Dermis blood vessel endothelial cell (primary cell): ENCODE measurements at regions not wholly inside any gene's neighbourhood (a gene's known extent, or its start where the extent isn't known, plus 50 kb on each side); places are given as distances from the start of the nearest gene placed in this dataset.
"Not testable (repeated sequence)": the region's sequence is repeated elsewhere in the genome, so short reads cannot be mapped to it uniquely, and the experiment has no call there.

Experiments used
- DNase-seq: peaks from one replicate; pipeline ENCODE4 v3.0.0; 2010

DNA sequence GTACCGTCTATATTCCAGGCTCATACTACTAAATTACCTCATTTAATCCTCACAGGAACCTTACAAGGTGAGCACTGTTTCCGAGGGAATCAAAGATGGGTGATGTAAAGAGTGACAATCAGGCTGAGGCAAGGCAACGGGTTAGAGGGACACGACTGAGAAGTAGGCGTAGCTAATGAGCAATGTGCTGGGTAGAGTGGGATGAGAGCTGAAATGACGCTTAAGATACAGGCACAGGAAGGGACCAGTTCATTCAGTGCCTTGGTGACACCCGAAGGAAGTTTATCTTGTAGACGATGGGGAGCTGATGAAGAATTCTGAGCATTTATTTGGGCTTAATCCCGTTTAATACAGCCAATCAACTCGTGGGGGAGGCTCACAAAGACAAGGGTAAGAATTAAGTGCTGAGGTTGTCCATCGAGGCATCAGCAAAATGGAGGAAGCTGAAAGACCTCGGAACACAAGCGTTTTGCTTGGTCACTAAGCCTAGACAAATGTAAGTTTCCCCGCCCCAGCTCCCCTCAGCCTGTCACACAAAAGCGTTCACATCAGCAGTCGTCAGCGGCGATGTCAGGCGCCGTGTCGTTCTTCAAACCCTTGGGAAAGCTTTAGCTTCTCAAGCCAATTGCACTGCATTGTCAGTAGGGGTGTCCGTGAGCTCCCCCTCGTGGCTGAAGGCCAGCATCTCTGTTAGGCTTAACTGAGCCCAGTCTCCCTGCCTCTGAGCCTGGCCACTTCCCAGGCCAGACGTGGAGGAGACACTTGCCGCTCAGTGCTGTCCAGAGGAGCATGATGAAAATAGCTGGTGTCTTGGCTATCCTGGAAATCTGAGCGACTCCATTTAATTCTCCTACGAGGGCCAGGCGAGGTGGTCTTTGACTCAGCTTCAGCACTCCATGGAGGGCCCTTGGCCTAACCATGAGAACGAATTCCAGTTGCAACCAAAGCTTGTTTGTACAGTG is 288.5 kb upstream of the G2E3 start:
- DNase-seq: peak; percentile 90

DNA sequence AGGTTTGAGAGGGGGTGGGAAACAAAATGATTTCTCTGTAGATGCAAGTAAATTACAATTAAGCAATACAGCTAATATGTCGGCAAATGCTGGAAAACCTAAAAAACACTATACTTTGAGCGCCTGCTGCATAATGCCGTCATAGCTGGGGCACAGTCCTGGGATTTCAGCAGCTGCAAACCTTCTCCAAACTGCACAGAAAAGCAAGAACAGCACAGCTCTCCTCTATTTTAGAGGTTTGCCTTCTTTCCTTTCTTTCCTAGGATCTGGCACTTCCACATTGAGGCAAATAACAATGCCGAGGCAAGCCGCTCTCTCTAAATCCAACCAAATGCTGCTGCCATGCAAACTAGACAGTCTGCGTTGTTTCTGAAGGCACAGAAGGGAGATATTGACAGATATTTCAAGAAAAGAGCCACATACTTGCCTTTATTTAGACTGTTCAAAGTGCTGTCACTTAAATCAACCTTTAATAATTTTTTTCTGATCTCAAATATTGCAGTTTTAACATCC is 287.1 kb upstream of the G2E3 start:
- no peak for DNase-seq

DNA sequence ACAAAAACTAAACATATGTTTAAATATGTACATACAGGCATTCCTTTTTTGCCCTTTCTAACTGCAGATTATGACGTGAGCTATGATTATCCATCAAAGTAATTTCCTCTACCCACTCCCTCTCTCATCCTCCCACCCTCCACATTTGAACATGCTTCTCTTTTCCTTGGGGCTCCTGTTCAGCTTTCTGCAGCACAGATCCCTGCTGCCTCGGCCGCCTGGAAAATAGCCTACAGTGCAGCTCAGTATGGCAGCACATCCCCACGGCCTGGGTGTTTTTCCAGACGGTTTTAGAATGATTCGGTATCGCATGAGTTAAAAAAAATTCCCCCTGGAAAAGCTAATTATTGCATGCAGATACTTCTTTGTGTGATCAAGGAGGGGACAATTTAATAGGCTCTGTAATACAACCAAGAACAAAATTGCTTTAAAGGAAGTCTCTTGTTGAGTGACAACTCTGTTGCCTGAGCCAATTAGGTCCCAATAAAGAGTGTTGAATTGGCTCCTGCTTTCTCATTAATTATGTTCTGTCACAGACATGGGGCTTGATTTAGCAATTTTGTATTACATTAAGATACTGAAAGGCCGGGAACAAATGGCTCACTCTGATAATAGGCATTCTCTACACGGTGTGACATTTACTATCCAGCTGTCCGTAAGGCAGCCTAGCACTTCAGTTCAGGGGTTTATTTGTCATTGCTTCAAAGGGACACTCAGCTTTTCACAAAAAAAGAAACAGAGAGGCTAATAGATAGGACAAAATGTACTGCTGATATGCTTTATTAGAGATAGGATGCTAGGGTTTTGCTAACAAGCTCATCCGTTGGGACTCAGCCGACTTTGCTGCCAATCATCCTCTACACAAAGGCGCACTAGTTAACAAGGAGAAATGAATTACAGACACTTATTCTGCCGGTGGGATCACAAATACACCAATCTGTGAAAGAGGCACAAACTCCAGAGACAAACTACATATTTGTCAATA is 285.8 kb upstream of the G2E3 start:
- no peak for DNase-seq

DNA sequence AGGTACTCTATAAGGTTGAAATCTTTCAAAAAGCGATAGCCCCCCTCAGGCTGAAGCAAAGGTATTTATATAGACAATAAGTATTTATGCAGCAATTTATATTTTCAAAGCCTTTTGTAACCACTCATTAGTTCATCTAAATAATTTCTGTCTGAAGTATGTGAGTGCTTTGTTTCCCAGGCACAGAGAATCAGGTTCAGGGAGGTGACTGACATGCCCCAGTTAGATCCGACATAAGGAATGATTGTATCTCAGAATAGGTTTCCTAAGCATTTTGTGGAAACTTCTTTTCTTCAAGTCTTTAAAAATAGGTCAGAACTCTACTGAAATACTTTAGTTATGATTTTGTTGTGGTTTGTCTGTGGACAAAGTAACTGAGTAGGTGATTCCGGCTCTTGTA is 283.4 kb upstream of the G2E3 start:
- DNase-seq: no peak

DNA sequence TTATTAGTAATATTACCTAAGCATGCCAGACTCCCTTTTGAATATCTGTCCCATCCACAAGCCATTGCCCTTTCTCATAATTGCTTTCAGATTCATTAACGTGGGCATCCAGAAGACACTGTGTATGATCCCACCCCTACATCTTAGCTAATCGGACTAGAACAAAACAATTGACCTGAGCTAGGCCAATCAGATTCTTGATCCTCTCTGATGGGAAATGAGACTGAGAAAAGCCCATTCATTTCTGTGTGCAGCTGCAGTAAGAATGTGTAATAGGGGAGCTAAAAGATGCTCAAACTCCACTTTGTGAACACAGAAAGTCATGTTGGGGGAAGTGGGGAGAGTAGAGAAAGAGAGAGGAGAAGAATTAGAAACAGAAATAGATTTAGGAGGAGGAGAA is 281.7 kb upstream of the G2E3 start:
- DNase-seq: no peak

DNA sequence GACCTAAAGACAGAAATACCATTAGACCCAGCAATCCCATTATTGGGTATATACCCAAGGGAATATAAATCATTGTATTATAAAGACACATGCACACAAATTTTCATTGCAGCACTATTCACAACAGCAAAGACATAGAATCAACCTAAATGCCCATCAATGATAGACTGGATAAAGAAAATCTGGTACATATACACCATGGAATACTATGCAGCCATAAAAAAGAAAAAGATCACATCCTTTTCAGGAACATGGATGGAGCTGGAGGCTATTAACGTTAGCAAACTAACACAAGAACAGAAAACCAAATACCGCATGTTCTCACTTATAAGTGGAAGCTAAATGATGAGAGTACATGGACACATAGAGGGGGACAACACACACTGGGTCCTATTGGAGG is 280.1 kb upstream of the G2E3 start:
- not testable (repeated sequence) for DNase-seq

DNA sequence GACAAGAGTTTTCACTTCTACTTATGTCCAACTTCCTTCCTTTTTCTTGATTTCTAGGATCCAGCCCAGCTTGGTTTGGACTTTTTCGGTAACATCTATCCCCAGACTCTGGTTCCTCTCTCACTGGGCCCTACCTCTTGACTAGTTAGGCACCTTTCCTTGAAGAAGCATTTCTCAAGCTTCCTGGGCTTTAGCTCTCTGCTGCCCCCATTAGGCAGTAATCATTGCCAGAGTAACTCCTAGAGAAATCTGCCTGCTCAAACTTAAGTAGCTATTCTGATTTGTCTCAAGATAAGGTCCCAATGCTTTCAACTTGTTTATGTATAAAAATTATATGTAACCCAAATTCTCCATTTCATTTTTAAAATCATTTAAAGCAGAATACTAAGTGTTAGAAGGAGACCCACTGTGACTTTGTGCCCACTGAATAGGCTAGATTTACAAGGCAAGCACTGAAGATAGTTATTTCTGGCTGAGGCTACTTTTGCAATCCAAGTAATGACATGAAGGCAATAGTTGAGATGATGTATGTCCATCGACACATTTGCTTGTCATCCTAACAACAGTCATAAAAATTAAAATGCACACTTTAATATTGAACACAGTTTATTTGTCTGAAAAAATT is 275.0 kb upstream of the G2E3 start:
- DNase-seq: peak; percentile 63

DNA sequence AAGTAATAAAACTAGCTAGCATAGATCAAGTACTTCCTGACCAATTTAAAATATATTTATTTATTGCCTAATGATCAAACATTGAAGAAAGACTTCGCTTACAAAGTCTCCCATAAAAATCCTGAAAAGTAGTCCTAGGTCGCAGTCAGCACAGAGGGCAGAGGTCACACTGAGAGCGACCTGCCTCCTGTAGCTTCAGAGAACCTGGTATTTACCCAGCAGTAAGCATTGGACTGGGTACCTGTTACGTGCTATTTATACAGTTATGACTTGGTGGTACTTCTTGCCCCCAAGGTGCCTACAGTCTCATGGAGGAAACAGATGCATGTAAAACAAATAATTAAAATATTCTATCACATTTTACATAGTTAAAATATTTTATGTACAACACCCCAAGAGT is 274.1 kb upstream of the G2E3 start:
- DNase-seq: no peak

DNA sequence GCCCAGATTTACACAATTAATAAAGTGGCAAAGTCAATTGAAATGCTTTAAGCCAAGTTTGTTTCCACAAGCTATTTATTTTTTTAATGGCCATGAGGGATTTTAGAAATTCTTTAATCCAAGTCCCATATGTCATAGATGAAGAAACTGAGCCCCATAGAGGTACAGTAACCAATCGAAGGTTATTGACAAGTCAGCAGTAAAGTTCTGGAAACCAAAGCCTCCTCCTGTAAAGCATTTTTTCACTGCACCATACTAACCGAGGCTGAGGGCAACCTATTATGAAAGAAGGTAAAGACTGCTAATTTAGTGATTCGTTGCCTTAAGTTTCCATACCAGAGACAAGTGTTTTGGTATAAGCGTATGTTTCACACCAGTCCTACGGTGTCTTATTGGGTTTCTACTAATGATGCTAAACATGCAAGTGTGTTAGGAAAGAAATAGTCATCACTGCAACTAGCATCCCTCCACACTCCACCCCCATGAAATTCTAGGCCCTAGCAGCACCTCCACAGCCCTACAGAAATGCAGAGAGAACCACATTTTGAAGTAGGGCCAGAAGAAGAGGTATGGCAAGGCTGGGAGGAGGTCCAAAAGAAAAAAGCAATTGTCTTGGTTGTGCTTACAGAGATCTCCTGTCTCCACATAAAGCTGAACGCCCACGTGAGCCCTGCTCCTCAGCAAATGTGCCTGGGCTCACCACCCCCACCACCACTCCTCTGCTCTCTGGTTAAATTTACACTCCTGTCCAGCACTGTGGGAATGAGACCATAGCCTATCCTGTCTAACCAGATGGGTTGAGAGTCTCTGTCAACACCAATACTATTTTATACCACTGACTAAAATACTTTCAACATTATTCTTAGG is 271.1 kb upstream of the G2E3 start:
- no peak for DNase-seq

DNA sequence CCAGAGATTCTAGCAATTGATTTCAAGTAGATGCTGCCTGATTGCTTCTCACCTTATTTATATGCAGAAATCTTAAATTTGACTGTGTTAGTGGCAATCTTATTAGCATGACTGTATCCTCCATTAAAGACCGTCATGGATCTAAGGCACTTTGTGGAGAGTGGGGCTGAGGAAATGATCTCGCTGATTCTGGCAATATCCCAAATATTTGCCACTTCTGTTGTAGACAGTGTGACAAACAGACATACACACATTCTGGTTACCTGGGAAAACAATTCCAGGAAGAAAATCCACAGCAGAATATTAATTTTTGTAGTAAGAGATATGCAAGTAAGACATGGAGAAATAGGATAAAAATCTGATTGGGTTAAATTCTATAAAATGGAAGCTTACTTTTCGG is 269.0 kb upstream of the G2E3 start:
- DNase-seq: peak; percentile 13

DNA sequence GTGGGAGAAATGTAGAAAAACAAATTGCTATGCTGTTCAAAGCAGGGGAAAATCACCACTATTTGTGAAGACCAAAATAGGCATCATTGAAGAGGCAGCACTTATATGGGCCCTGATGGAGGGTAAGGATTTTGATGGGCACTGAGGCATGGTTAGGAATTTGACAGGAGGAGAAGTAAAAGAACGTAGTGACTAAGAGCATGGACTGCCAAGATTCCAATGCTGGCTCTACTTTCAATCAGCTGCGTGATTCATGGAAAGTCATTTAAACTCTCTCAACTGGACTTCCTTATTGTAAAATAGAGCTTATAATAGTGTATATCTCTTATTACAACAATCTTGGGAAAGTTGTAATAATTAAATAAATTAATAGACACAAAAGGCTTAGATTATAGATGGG is 267.7 kb upstream of the G2E3 start:
- peak; percentile 10 for DNase-seq

DNA sequence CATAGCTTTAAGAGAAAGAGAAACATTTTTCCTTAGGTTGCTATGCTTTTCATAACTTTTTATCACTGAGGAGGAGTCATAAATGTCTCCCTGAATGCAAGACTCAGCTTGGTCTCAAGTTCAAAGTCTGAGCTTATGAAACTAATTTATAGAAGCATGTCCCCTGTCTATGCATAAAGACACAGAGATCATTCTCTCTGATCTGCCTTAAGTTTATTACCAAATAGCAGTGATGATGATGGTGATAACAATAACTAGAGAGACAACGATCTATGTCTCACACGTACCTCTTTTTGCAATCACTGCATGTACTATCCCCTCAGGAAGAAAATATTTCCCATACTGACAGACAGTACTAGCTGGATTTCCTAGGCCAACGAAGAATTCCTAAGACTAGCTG is 266.4 kb upstream of the G2E3 start:
- no peak for DNase-seq

DNA sequence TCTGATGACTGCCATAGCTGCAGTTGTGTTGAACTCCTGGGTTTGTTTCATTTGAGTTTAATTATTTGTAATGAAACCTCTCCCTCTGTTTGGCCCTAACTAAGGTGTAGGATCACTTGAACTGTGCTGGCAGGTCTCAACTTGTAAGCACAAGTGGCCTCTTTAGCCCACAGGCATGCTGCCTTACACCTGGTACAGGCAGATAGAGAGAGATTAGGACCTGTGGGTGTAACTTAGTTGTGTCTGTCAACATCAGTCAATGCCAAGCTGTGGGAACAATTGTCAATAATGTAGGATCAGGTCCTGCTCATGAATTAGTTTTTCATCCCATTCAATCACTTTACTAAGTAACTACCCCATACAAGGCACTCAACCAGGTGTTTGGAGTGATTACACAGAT is 263.0 kb upstream of the G2E3 start:
- no peak for DNase-seq

DNA sequence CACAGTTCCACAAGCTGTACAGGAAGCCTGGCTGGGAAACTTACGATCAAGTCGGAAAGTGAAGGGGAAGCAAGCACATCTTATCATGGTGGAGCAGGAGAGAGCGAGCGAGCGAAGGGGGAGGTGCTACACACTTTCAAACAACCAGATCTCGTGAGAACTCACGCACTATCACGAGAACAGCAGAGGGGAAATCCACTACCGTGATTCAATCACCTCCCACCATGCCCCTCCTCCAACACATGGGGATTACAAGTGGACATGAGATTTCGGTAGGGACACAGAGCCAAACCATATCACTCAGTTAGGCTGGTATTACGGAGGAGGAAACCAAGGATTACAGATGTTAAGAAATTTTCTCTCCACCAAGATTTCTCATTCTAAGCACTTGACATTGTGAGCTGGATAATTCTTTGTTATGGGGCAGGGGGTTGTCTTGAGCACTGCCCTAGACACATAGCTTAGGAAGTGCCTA is 262.0 kb upstream of the G2E3 start:
- DNase-seq: no peak

DNA sequence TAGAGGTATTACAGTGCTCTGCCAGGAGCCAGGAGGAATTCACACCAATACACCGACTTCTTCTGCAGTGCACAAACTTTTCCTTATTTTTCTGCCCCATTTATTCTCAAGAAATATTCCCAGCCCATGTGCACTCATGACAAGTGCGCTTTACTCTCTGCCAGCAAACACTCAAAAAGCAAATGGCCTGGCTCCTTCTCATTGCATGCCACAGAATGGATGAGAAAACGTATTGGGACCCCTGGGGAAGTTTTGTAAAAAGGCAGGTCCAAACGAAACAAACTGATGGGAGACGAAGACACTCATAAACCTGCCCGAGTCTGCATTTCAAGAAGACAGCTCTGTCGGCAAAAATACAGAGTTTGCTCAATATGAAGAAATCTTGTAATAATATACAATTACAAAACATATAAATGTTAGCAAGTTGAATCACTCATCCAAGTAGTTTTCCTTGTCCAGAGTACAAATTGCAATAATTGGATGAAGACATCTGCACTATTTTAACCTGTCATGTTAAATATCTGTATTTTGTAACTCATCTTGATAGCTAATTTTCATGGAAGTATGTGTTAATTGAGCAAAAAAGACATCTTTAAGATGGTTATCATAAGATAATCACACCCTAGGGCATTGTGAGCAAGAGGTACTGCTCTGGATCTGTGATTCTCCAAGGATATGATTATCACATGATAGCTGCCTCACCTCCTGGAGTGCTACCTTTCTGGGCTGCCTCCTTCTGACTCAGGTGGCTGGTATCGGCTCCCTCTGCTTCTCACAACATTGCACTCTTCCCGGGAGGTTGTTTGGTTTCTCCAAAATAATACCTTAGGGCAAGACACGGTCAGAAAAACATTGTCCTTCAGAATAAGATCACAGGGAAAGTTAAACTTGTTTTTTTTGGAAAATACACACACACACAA is 260.8 kb upstream of the G2E3 start:
- no peak for DNase-seq

DNA sequence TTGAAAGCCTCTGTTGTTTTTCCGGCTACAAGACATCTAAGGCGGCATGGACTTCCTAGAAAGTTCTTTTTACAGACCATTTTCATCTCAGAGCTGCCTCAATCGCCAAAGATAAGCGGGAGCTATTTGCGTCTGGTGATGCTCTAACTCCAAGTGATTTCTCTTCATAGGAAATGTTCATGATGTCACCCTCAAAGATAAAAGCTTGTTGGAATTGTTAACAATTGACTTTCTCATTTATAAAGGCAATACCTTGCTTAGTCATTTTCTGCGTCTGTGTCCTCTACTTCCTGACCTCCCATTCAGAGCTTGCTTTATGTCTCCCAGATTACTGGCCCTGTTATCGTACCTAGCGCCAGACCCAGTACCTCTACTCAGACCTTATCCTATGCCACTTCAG is 259.0 kb upstream of the G2E3 start:
- peak; percentile 15 for DNase-seq

DNA sequence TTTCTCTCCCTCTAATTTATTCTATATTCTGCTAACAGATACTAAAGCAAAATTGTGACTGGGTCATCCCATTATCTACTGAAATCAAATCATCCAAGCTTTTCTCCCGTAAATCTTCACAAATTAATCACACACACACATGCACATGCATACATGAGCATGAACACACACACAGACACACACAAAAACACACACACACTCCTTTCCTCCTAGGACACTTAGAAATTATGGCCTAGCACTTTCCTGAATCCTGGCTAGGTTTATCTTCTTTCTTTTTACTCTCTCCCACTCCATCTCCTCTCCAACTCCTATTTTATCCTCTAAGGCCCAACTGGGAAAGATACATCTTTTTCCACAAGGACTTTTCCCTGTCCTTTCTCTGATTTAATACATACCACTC is 255.6 kb upstream of the G2E3 start:
- DNase-seq: no peak

DNA sequence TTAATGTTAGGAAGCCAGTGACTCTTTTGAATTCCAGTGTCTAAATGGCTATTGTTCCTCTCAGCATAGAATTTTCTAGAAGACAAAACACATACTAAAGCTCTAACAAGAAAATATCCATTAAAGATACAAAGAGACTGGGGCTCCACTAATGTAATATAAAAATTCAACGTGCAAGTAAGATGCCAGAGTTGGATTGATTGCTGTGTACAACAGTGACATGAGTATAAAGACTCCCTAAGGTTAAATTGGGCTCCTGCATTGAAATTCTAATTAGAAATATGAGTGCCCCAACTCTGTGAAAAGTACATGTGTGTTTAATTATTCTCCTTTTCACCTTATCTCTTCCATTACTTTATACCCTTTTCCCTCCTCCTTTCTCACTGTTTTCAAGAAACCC is 253.6 kb upstream of the G2E3 start:
- no peak for DNase-seq

DNA sequence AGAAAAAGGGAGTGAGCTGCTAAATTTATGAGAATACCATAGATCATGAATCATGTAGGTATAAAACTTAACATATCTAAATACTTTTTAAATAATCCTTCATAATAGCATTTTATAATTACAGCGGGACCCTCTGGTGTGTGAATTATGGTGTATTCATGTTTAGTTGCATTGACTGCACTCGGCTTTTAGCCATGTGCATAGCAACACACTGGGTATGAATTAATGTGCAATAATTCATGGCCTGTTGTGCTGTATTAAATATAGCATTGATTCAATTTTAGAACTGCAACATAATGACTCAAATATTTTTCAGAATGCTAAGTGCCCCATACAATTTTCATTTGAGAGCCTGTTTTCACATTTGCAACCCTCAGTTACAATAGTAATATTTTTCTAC is 249.6 kb upstream of the G2E3 start:
- DNase-seq: no peak

DNA sequence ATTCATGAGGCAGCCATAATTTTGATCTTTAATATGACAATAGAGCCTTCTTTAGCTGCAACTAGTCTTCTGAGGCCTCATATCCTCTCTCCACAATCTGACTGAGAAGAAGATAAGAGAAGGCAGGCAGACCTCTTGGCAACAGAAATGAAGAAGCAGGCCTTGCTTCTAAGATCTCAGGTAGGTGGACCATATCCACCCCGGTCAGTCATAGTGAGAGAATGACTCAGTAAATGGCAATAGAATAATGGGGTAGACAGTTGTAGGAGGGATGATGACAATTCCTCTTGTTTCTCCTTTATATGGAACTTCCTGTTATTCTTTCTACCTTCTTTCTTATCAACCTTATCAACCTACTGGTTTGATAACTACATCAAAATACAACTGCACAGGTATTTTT is 246.7 kb upstream of the G2E3 start:
- no peak for DNase-seq

DNA sequence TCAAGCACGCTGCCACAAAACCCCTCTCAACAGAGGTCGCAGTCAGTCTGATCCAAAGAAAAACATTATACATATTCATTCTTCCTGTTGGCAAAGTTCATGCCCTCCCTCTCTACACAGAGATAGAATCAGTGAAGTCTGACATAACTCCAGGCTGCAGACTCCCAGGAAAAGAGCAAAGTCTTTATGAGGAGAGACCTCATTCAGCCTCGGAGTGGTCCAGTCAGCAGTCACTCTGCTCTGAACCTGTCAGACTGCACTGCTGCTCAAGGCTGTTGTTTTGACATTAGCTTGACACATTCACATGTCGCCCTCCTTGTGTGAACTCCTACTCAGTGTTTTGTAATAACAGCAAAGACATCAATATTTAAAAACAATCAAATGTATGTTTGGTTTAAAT is 241.2 kb upstream of the G2E3 start:
- DNase-seq: no peak
